ENCODE measurements at regions not wholly inside any gene's neighbourhood (a gene's known extent, or its start where the extent isn't known, plus 50 kb on each side); places are given as distances from the start of the nearest gene placed in this dataset.
A peak's percentile ranks its signal among the peaks of the same experiment; 100 is the strongest.

- ATAC-seq, result peak; percentile 92
- TF ChIP-seq TSHZ2 (CRISPR knock-in tag; IDR thresholded peaks at IDR 0.05), result no peak
- 0 out of 2 replicates have a peak, but pooled peaks have one; percentile 24 for TF ChIP-seq ISL1 (CRISPR knock-in tag; IDR thresholded peaks at IDR 0.05)
Measured at GRCh38 chr3:152175528-152175889, 93.2 kb upstream of the MBNL1 start.

DNA sequence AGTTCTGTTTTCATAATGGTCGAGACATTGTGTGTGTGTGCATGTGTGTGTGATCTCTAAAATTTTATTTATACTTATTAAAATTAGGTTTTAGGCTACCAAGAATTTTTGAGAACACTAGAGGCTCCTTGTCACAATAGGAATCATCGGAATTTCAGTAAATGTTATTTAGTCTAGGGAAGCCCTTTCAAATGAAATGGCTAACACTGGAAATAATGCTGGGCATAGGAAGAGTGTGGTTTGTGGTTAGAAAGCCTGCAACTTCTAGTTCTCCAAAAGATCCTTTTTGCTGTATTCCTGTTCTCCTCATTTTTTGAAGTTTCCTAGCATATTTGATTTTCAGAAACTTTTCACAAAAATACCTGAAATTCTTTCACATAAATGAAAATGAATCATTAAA lies 92.5 kb upstream of the MBNL1 start:
- TF ChIP-seq, protein P1, sequence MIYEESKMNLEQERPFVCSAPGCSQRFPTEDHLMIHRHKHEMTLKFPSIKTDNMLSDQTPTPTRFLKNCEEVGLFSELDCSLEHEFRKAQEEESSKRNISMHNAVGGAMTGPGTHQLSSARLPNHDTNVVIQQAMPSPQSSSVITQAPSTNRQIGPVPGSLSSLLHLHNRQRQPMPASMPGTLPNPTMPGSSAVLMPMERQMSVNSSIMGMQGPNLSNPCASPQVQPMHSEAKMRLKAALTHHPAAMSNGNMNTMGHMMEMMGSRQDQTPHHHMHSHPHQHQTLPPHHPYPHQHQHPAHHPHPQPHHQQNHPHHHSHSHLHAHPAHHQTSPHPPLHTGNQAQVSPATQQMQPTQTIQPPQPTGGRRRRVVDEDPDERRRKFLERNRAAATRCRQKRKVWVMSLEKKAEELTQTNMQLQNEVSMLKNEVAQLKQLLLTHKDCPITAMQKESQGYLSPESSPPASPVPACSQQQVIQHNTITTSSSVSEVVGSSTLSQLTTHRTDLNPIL (CRISPR knock-in tag; IDR thresholded peaks at IDR 0.05; ENCODE audit: low read depth), result no peak
- TF ChIP-seq GLIS3 (CRISPR knock-in tag; IDR thresholded peaks at IDR 0.05) (no peak), ARNTL (CRISPR knock-in tag; IDR thresholded peaks at IDR 0.05; ENCODE audit: borderline replicate concordance, low read depth) (no peak), CSDC2 (CRISPR knock-in tag; IDR thresholded peaks at IDR 0.05) (no peak), ISL1 (CRISPR knock-in tag; IDR thresholded peaks at IDR 0.05) (no peak), ESRRG (CRISPR knock-in tag; IDR thresholded peaks at IDR 0.05) (no peak), SNAI2 (CRISPR knock-in tag; IDR thresholded peaks at IDR 0.05) (no peak), BACH2 (CRISPR knock-in tag; IDR thresholded peaks at IDR 0.05; ENCODE audit: borderline replicate concordance) (no peak), ZNF70 (CRISPR knock-in tag; IDR thresholded peaks at IDR 0.05) (no peak), ZNF8 (CRISPR knock-in tag; IDR thresholded peaks at IDR 0.05) (no peak), PATZ1 (CRISPR knock-in tag; IDR thresholded peaks at IDR 0.05; ENCODE audit: borderline replicate concordance) (no peak), OSR1 (CRISPR knock-in tag; IDR thresholded peaks at IDR 0.05) (no peak), TSHZ2 (CRISPR knock-in tag; IDR thresholded peaks at IDR 0.05) (no peak), POU6F1 (CRISPR knock-in tag; IDR thresholded peaks at IDR 0.05; ENCODE audit: borderline replicate concordance, low read depth) (no peak), RARB (CRISPR knock-in tag; IDR thresholded peaks at IDR 0.05) (no peak), TCF4 (CRISPR knock-in tag; IDR thresholded peaks at IDR 0.05; ENCODE audit: borderline replicate concordance) (no peak), PPARA (CRISPR knock-in tag; IDR thresholded peaks at IDR 0.05; ENCODE audit: borderline replicate concordance) (no peak), ZFP3 (CRISPR knock-in tag; IDR thresholded peaks at IDR 0.05) (no peak)
- ATAC-seq, result peak; percentile 37

- no peak for ATAC-seq
- TF ChIP-seq SNAI2 (CRISPR knock-in tag; IDR thresholded peaks at IDR 0.05) (no peak), TCF4 (CRISPR knock-in tag; IDR thresholded peaks at IDR 0.05; ENCODE audit: borderline replicate concordance) (no peak), CSRNP3 (CRISPR knock-in tag; IDR thresholded peaks at IDR 0.05) (no peak), TSHZ2 (CRISPR knock-in tag; IDR thresholded peaks at IDR 0.05) (no peak), ARNTL (CRISPR knock-in tag; IDR thresholded peaks at IDR 0.05; ENCODE audit: borderline replicate concordance, low read depth) (no peak), ESRRG (CRISPR knock-in tag; IDR thresholded peaks at IDR 0.05) (no peak), PATZ1 (CRISPR knock-in tag; IDR thresholded peaks at IDR 0.05; ENCODE audit: borderline replicate concordance) (no peak)
Measured at GRCh38 chr3:152176998-152177397, 91.7 kb upstream of the MBNL1 start.
